ENCODE measurements at regions not wholly inside any gene's neighbourhood (a gene's known extent, or its start where the extent isn't known, plus 50 kb on each side); places are given as distances from the start of the nearest gene placed in this dataset.
"Not testable (repeated sequence)": the region's sequence is repeated elsewhere in the genome, so short reads cannot be mapped to it uniquely, and the experiment has no call there.

- FAIRE-seq (no peak), DNase-seq (ENCODE audit: low read depth) (no peak)
- TF ChIP-seq, protein P1, sequence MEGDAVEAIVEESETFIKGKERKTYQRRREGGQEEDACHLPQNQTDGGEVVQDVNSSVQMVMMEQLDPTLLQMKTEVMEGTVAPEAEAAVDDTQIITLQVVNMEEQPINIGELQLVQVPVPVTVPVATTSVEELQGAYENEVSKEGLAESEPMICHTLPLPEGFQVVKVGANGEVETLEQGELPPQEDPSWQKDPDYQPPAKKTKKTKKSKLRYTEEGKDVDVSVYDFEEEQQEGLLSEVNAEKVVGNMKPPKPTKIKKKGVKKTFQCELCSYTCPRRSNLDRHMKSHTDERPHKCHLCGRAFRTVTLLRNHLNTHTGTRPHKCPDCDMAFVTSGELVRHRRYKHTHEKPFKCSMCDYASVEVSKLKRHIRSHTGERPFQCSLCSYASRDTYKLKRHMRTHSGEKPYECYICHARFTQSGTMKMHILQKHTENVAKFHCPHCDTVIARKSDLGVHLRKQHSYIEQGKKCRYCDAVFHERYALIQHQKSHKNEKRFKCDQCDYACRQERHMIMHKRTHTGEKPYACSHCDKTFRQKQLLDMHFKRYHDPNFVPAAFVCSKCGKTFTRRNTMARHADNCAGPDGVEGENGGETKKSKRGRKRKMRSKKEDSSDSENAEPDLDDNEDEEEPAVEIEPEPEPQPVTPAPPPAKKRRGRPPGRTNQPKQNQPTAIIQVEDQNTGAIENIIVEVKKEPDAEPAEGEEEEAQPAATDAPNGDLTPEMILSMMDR (IDR thresholded peaks at IDR 0.05; ENCODE audit: insufficient read depth, low read length, severe bottlenecking) = no peak
- Histone ChIP-seq H3K36me3 (ENCODE audit: control insufficient read depth, insufficient read depth, low read length) (no peaks in the 10 kb centered on the region), H3K27me3 (ENCODE audit: control insufficient read depth, insufficient read depth, low read length) (no peaks in the 10 kb centered on the region), H3K4me3 (ENCODE audit: low read depth, low read length) (no peak overlapping the region)
These were observed 195.4 kb downstream of the C16orf95 start for GRCh38 chr16:87121816-87122215.

- no peaks in the 10 kb centered on the region for H3K36me3 ChIP-seq (ENCODE audit: control insufficient read depth, insufficient read depth, low read length)
- H3K4me3 ChIP-seq (ENCODE audit: low read depth, low read length) = no peak overlapping the region
- FAIRE-seq (peak; percentile 70), DNase-seq (ENCODE audit: low read depth) (no peak)
- no peaks in the 10 kb centered on the region for H3K27me3 ChIP-seq (ENCODE audit: control insufficient read depth, insufficient read depth, low read length)
- TF ChIP-seq, protein P1 (IDR thresholded peaks at IDR 0.05; ENCODE audit: insufficient read depth, low read length, severe bottlenecking) = no peak
These were observed 193.7 kb downstream of the C16orf95 start for GRCh38 chr16:87123356-87124001.

- FAIRE-seq = peak; percentile 100
These were observed 192.8 kb downstream of the C16orf95 start for GRCh38 chr16:87124405-87124804.

DNA sequence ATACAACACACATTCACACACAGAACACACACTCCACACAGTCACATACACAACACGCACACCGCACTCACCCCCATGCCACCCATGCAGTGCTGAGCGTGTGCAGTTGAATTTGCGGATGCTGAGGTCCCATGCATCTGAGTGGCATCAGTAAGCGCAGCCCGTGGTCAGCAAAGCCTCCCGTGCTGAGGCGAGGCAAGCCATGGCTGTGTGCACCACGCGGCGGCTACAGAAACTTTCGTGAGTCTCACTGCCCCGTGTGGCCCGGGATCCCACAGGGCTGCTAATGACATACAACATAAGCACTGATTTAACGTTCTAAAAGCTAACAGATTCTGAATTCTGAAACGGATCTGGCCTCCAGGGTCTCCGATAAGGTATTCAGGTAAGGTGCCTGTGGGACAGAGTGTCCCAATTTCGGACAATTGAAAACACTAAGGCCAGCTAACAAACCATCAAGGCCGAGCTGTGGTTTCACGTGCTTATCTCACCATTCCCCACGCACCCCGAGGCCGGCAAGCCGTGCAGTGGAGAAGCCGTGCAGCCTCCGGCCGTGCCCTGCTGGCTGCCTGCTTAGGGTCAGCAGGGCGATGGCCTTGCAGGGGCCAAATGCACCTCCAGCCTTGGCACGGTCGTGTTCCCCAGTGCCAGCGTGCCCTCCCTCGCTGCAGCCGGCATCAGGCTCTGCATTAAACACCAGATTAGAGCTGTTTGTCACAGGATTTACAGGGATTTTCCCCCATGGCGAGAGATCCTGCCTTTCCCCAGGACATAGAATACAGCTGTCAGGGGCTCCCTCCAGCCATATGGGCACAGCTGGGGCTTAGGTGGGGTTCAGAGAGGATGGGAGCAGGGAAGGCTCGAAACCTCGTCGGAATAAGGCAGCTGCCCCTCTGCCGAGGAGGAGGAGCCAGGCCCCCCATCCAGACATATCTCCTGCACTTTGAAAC is 191.7 kb downstream of the C16orf95 start:
- no peaks in the 10 kb centered on the region for H3K36me3 ChIP-seq (ENCODE audit: control insufficient read depth, insufficient read depth, low read length)
- no peaks in the 10 kb centered on the region for H3K27me3 ChIP-seq (ENCODE audit: control insufficient read depth, insufficient read depth, low read length)
- H3K4me3 ChIP-seq (ENCODE audit: low read depth, low read length) = no peak overlapping the region
- TF ChIP-seq, protein P1 (IDR thresholded peaks at IDR 0.05; ENCODE audit: insufficient read depth, low read length, severe bottlenecking) = no peak
- no peak for FAIRE-seq
- DNase-seq (ENCODE audit: low read depth) = no peak

More at GRCh38 chr16:87124405-87124804, 192.8 kb downstream of the C16orf95 start:
- DNase-seq (ENCODE audit: low read depth); H3K27me3 ChIP-seq (ENCODE audit: control insufficient read depth, insufficient read depth, low read length); H3K4me3 ChIP-seq (ENCODE audit: low read depth, low read length); H3K36me3 ChIP-seq (ENCODE audit: control insufficient read depth, insufficient read depth, low read length): not testable (repeated sequence)

GRCh38 chr16:87126403-87127025 is 190.7 kb downstream of the C16orf95 start:
- DNase-seq (ENCODE audit: low read depth) = peak; percentile 14
- peak; percentile 60 for FAIRE-seq
- Histone ChIP-seq H3K27me3 (ENCODE audit: control insufficient read depth, insufficient read depth, low read length) (no peaks in the 10 kb centered on the region), H3K36me3 (ENCODE audit: control insufficient read depth, insufficient read depth, low read length) (no peaks in the 10 kb centered on the region), H3K4me3 (ENCODE audit: low read depth, low read length) (no peak overlapping the region)
- TF ChIP-seq, protein P1 (IDR thresholded peaks at IDR 0.05; ENCODE audit: insufficient read depth, low read length, severe bottlenecking) = no peak

Measured in bronchial epithelial cell (primary cell).